ENCODE measurements at regions not wholly inside any gene's neighbourhood (a gene's known extent, or its start where the extent isn't known, plus 50 kb on each side); places are given as distances from the start of the nearest gene placed in this dataset.

DNA sequence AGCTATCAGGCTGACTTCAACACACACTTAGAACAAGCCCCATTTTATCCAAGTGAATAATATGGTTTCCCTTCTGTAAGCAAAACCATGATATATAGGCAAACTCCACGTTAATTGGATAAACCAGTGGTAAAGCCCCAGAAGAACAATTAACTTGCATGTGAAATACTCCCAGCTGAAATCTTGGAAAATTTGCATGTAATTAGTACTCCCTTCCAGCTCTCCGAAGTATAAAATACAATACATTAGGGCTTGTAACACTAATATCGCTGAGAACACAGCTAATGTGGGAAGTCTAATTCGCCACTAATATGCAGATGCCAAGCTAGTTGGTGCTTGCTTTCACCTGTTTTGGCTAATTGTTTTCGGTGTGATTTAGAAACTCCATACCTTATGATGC lies 859.0 kb upstream of the AUTS2 start:
- DNase-seq (ENCODE audit: low read depth, low spot score), result no peak
- Mint-ChIP-seq H3K4me3 (no peak overlapping the region), H3K9me3 (peaks cover 6% of the 10 kb centered on the region), H3K27ac (ENCODE audit: unreplicated experiment) (no peak overlapping the region), H3K4me1 (peaks cover 4% of the 10 kb centered on the region), H3K27me3 (ENCODE audit: low read depth) (peaks cover 2% of the 10 kb centered on the region), H3K36me3 (ENCODE audit: low read depth) (no peaks in the 10 kb centered on the region)
- no peak for TF ChIP-seq CTCF (conservative IDR thresholded peaks at IDR 0.05)

DNA sequence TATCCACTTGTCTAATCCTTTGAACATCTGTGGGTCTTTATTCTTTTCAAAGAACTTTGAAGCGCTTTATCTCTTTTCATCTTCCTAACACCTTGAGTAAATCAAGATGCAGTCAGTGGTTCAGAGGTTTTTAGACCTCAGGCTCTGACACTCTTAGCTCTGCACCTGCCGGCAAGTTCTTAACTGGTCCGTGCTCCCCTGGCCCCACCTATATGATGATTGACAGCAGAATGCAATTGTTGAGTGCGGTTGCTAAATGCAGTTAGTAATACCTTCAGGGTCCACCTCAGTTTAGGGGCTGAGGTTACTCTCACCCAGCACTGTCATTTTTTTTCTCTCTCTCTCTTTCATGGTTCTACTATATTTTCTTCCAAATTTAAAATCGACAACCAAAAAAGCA lies 854.2 kb upstream of the AUTS2 start:
- Mint-ChIP-seq H3K4me1 (peaks cover 4% of the 10 kb centered on the region), H3K27ac (ENCODE audit: unreplicated experiment) (no peak overlapping the region), H3K9me3 (no peaks in the 10 kb centered on the region), H3K27me3 (ENCODE audit: low read depth) (no peaks in the 10 kb centered on the region), H3K4me3 (no peak overlapping the region), H3K36me3 (ENCODE audit: low read depth) (no peaks in the 10 kb centered on the region)
- no peak for TF ChIP-seq CTCF (conservative IDR thresholded peaks at IDR 0.05)
- no peak for DNase-seq (ENCODE audit: low read depth, low spot score)

- Mint-ChIP-seq H3K9me3 (no peaks in the 10 kb centered on the region), H3K27ac (ENCODE audit: unreplicated experiment) (no peak overlapping the region), H3K27me3 (ENCODE audit: low read depth) (no peaks in the 10 kb centered on the region), H3K36me3 (ENCODE audit: low read depth) (no peaks in the 10 kb centered on the region), H3K4me1 (no peaks in the 10 kb centered on the region), H3K4me3 (no peak overlapping the region)
- no peak for DNase-seq (ENCODE audit: low read depth, low spot score)
- no peak for TF ChIP-seq CTCF (conservative IDR thresholded peaks at IDR 0.05)
Measured at GRCh38 chr7:68748934-68749900, 849.1 kb upstream of the AUTS2 start.

GRCh38 chr7:68752485-68753178 lies 845.6 kb upstream of the AUTS2 start:
- no peak for DNase-seq (ENCODE audit: low read depth, low spot score)
- peaks cover 8% of the 10 kb centered on the region for H3K4me1 Mint-ChIP-seq
- peaks cover 5% of the 10 kb centered on the region for H3K27me3 Mint-ChIP-seq (ENCODE audit: low read depth)
- H3K4me3 Mint-ChIP-seq, result no peak overlapping the region
- H3K36me3 Mint-ChIP-seq (ENCODE audit: low read depth), result no peaks in the 10 kb centered on the region
- no peak for TF ChIP-seq CTCF (conservative IDR thresholded peaks at IDR 0.05)
- no peaks in the 10 kb centered on the region for H3K9me3 Mint-ChIP-seq
- H3K27ac Mint-ChIP-seq (ENCODE audit: unreplicated experiment), result no peak overlapping the region

DNA sequence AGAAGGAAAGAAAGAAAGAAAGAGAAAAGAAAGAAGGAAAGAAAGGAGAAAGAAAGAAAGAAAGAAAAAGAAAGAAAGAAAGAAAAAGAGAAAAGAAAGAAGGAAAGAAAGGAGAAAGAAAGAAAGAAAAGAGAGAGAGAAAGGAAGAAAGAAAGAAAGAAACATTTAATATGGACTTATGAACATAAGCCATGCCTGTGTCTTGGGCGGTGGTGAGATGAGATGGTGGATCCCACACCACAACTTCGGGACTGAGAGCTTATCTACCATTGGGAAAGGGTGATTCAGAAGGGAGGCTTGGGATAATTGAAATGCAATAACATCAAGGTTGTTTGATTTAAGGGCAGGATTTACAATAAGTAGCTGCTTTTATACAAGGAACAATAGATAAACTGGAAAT lies 843.9 kb upstream of the AUTS2 start:
- Mint-ChIP-seq H3K4me3 (no peak overlapping the region), H3K9me3 (no peaks in the 10 kb centered on the region), H3K4me1 (peaks cover 8% of the 10 kb centered on the region), H3K36me3 (ENCODE audit: low read depth) (no peaks in the 10 kb centered on the region), H3K27me3 (ENCODE audit: low read depth) (peaks cover 8% of the 10 kb centered on the region), H3K27ac (ENCODE audit: unreplicated experiment) (no peak overlapping the region)
- TF ChIP-seq CTCF (conservative IDR thresholded peaks at IDR 0.05), result no peak
- DNase-seq (ENCODE audit: low read depth, low spot score), result no peak
